WI38 (cell line): ENCODE measurements at regions not wholly inside any gene's neighbourhood (a gene's known extent, or its start where the extent isn't known, plus 50 kb on each side); places are given as distances from the start of the nearest gene placed in this dataset.

Experiments
- H3K4me3 ChIP-seq: 2 replicates; pipeline ENCODE4 v1.5.1; 2011; ENCODE audit warnings: low read depth, mild to moderate bottlenecking, control low read depth, low read length
- TF ChIP-seq, protein P1 (sequence below): IDR thresholded peaks from 2 replicates; pipeline ENCODE4 v1.5.1; 2012; ENCODE audit warnings: low read depth, mild to moderate bottlenecking, control low read depth, low read length

DNA sequence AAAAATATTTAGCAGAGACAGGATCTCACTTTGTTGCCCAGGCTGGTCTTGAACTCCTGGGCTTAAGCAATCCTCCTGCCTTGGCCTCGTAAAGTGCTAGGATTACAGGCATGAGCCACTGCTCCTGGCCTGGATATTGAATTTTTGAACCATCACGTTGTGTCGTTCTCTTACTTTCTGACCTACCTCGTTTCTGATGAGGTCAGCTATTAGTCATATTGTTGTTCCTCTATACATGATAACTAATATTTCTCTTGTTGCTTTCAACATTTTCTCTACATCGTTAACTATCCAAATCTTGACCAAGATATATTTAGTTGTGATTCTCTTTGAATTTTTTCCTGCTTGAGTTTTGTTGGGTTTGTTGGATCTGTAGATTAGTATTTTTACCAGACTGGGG is 541.3 kb upstream of the SOX11 start:
- TF ChIP-seq, protein P1, sequence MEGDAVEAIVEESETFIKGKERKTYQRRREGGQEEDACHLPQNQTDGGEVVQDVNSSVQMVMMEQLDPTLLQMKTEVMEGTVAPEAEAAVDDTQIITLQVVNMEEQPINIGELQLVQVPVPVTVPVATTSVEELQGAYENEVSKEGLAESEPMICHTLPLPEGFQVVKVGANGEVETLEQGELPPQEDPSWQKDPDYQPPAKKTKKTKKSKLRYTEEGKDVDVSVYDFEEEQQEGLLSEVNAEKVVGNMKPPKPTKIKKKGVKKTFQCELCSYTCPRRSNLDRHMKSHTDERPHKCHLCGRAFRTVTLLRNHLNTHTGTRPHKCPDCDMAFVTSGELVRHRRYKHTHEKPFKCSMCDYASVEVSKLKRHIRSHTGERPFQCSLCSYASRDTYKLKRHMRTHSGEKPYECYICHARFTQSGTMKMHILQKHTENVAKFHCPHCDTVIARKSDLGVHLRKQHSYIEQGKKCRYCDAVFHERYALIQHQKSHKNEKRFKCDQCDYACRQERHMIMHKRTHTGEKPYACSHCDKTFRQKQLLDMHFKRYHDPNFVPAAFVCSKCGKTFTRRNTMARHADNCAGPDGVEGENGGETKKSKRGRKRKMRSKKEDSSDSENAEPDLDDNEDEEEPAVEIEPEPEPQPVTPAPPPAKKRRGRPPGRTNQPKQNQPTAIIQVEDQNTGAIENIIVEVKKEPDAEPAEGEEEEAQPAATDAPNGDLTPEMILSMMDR: no peak
- H3K4me3 ChIP-seq: no peak overlapping the region

DNA sequence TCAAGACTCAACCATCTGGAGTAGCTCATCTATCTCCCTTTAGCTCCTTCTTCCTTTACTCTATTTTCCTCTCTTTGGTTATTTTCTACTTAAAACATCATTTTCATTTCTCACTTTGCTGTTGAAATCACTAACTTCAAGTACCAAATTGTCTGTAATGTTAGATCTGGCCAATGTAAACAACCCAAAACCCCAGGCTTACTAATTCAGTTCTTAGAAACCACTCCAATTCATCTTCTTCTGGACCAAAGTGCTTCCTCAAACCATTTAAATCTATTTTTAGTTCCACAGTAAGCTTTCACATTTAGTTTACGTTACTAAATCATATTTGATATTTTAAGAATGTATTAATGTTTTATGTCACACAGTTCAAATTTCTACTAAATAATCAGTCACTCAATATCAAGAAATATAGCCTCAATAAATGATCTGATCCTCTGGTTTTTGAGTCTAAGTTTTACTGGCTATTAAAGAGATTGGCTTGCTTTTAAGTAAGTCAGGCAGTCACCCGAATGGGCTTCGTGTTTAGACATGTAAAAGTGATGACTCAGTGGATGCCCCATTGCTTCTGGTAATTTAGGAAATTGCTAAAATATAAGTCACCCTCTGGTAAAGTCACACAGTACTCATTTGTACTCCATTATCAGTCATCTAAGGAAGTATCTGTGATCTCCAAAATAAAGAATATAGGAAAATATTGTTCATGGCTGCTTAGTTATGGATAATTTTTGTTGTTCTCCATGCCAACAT is 527.2 kb upstream of the SOX11 start:
- no peak overlapping the region for H3K4me3 ChIP-seq
- TF ChIP-seq, protein P1: no peak

GRCh38 chr2:5172923-5173322 is 519.3 kb upstream of the SOX11 start:
- TF ChIP-seq, protein P1: no peak
- H3K4me3 ChIP-seq: no peak overlapping the region

GRCh38 chr2:5173876-5174535 is 518.2 kb upstream of the SOX11 start:
- H3K4me3 ChIP-seq: no peak overlapping the region
- TF ChIP-seq, protein P1: no peak

DNA sequence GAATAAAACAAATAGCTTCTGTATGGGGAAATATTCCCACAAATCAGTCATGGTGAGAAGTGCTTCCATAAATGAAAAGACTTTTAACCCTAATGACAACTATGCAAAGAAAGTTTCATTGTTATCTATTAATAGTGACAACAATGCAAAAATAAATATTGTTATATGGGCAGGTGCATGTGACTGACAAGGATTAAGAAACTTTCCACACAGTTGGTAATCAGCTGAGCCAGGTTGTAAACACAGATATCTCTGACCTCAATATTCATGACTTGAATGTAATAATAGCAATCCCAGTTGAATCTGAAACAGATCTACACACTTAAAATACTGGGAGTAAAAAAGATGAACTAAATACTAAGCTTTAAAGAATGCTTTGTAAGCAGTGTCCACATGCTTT is 517.0 kb upstream of the SOX11 start:
- no peak overlapping the region for H3K4me3 ChIP-seq
- TF ChIP-seq, protein P1: no peak

- no peak overlapping the region for H3K4me3 ChIP-seq
- TF ChIP-seq, protein P1: no peak
Observed at GRCh38 chr2:5176764-5177163, 515.4 kb upstream of the SOX11 start.

GRCh38 chr2:5183031-5183430 is 509.2 kb upstream of the SOX11 start:
- no peak overlapping the region for H3K4me3 ChIP-seq
- TF ChIP-seq, protein P1: no peak
